Brain microvascular endothelial cell (primary cell): ENCODE measurements at regions not wholly inside any gene's neighbourhood (a gene's known extent, or its start where the extent isn't known, plus 50 kb on each side); places are given as distances from the start of the nearest gene placed in this dataset.

ENCODE experiments used
- DNase-seq: peaks from one replicate; pipeline ENCODE4 v3.0.0-alpha.2; 2020
- H3K27ac ChIP-seq: fragments of 250-450 bp; sonication (Bioruptor Pico); 2 replicates; pipeline ENCODE4 v1.5.1; 2020; ENCODE audit warnings: mild to moderate bottlenecking, moderate library complexity
- H3K27me3 ChIP-seq: fragments of 250-450 bp; sonication (Bioruptor Pico); replicated peaks from 2 replicates; pipeline ENCODE4 v1.5.1; 2020; ENCODE audit warnings: mild to moderate bottlenecking
- H3K36me3 ChIP-seq: fragments of 250-450 bp; sonication (Bioruptor Pico); replicated peaks from 2 replicates; pipeline ENCODE4 v1.5.1; 2020; ENCODE audit warnings: mild to moderate bottlenecking
- H3K4me3 ChIP-seq: 2 replicates; pipeline ENCODE4 v1.5.1; 2011; ENCODE audit warnings: low read depth, mild to moderate bottlenecking, control low read depth, low read length, moderate library complexity
- CTCF ChIP-seq: IDR thresholded peaks from 2 replicates; pipeline ENCODE4 v1.5.1; 2011; ENCODE audit warnings: low read depth, mild to moderate bottlenecking, moderate library complexity, low read length, control low read depth, inconsistent platforms; ENCODE audit errors: missing control alignments
- in situ Hi-C: cut with HindIII; loops from 2 replicates; pipeline ENCODE4 v1.10.0; 2017; ENCODE audit warnings: low sequenced_read_pairs, low pct_ligation_motif_present

- H3K4me3 ChIP-seq = no peak overlapping the region
- TF ChIP-seq CTCF = no peak
- H3K36me3 ChIP-seq = no peaks in the 10 kb centered on the region
- no peak overlapping the region for H3K27ac ChIP-seq
- in situ Hi-C loops = no loop called here
- no peaks in the 10 kb centered on the region for H3K27me3 ChIP-seq
- no peak for DNase-seq
Observed at GRCh38 chr4:4808086-4808485, 51.4 kb upstream of the MSX1 start.

- TF ChIP-seq CTCF = no peak
- Histone ChIP-seq H3K36me3 (no peaks in the 10 kb centered on the region), H3K4me3 (no peak overlapping the region), H3K27me3 (no peaks in the 10 kb centered on the region), H3K27ac (no peak overlapping the region)
- no peak for DNase-seq
- in situ Hi-C loops = no loop called here
Observed at GRCh38 chr4:4805887-4806286, 53.6 kb upstream of the MSX1 start.

- no peak for TF ChIP-seq CTCF
- in situ Hi-C loops = no loop called here
- Histone ChIP-seq H3K27me3 (no peaks in the 10 kb centered on the region), H3K4me3 (no peak overlapping the region), H3K36me3 (no peaks in the 10 kb centered on the region), H3K27ac (no peak overlapping the region)
- no peak for DNase-seq
Observed at GRCh38 chr4:4803912-4804296, 55.6 kb upstream of the MSX1 start.

GRCh38 chr4:4803216-4803911, 56.1 kb upstream of the MSX1 start:
- Histone ChIP-seq H3K27me3 (no peaks in the 10 kb centered on the region), H3K36me3 (no peaks in the 10 kb centered on the region), H3K4me3 (no peak overlapping the region), H3K27ac (no peak overlapping the region)
- in situ Hi-C loops = no loop called here
- DNase-seq = no peak
- no peak for TF ChIP-seq CTCF

GRCh38 chr4:4800646-4801408, 58.6 kb upstream of the MSX1 start:
- no peak for TF ChIP-seq CTCF
- H3K27me3 ChIP-seq = no peaks in the 10 kb centered on the region
- H3K4me3 ChIP-seq = no peak overlapping the region
- no peak overlapping the region for H3K27ac ChIP-seq
- DNase-seq = peak; percentile 21
- in situ Hi-C loops = no loop called here
- H3K36me3 ChIP-seq = no peaks in the 10 kb centered on the region

- no peaks in the 10 kb centered on the region for H3K36me3 ChIP-seq
- DNase-seq = no peak
- H3K27me3 ChIP-seq = no peaks in the 10 kb centered on the region
- no peak overlapping the region for H3K27ac ChIP-seq
- no peak for TF ChIP-seq CTCF
- in situ Hi-C loops = no loop called here
- H3K4me3 ChIP-seq = no peak overlapping the region
Observed at GRCh38 chr4:4794421-4794820, 65.0 kb upstream of the MSX1 start.
